Mesendoderm (in vitro differentiated cells): ENCODE measurements at regions not wholly inside any gene's neighbourhood (a gene's known extent, or its start where the extent isn't known, plus 50 kb on each side); places are given as distances from the start of the nearest gene placed in this dataset.
A peak's percentile ranks its signal among the peaks of the same experiment; 100 is the strongest.

Experiments used
- DNase-seq: peaks from one replicate; pipeline ENCODE4 v3.0.0; 2013
- H2AK5ac ChIP-seq: 2 replicates; pipeline ENCODE4 v1.6.1; 2013; ENCODE audit warnings: low read length, inconsistent platforms
- H2BK120ac ChIP-seq: 2 replicates; pipeline ENCODE4 v1.6.1; 2013; ENCODE audit warnings: low read depth, mild to moderate bottlenecking, low read length, moderate library complexity, mixed read lengths
- H2BK15ac ChIP-seq: replicated peaks from 2 replicates; pipeline ENCODE4 v1.6.1; 2013; ENCODE audit warnings: low read depth, mild to moderate bottlenecking, moderate library complexity
- H2BK5ac ChIP-seq: 2 replicates; pipeline ENCODE4 v1.6.1; 2013; ENCODE audit warnings: low read length, inconsistent platforms
- H3K18ac ChIP-seq: 2 replicates; pipeline ENCODE4 v1.6.1; 2013; ENCODE audit warnings: mild to moderate bottlenecking, low read length, mixed read lengths
- H3K23ac ChIP-seq: one replicate; pipeline ENCODE4 v1.6.1; 2013; ENCODE audit warnings: low read length
- H3K27ac ChIP-seq: 2 replicates; pipeline ENCODE4 v1.5.1; 2013; ENCODE audit warnings: low read depth, mild to moderate bottlenecking, inconsistent platforms, low read length, moderate library complexity
- H3K27me3 ChIP-seq: 2 replicates; pipeline ENCODE4 v1.6.1; 2013; ENCODE audit warnings: low read length, control low read depth, mild to moderate bottlenecking, inconsistent platforms; ENCODE audit not compliant: insufficient read depth, poor library complexity
- H3K36me3 ChIP-seq: 2 replicates; pipeline ENCODE4 v1.6.1; 2013; ENCODE audit warnings: low read length, inconsistent platforms; ENCODE audit not compliant: control insufficient read depth, insufficient read depth
- H3K4ac ChIP-seq: one replicate; pipeline ENCODE4 v1.6.1; 2013; ENCODE audit warnings: low read depth, mild to moderate bottlenecking, low read length, moderate library complexity
- H3K4me1 ChIP-seq: 2 replicates; pipeline ENCODE4 v1.6.1; 2013; ENCODE audit warnings: low read depth, low read length, inconsistent platforms; ENCODE audit not compliant: control insufficient read depth
- H3K4me2 ChIP-seq: 2 replicates; pipeline ENCODE4 v1.6.1; 2013; ENCODE audit warnings: low read length
- H3K4me3 ChIP-seq: 2 replicates; pipeline ENCODE4 v1.5.1; 2013; ENCODE audit warnings: mild to moderate bottlenecking, low read length
- H3K56ac ChIP-seq: one replicate; pipeline ENCODE4 v1.6.1; 2013; ENCODE audit warnings: low read length
- H3K79me1 ChIP-seq: 2 replicates; pipeline ENCODE4 v1.6.1; 2013; ENCODE audit warnings: low read length, inconsistent platforms
- H3K79me2 ChIP-seq: 2 replicates; pipeline ENCODE4 v1.6.1; 2013; ENCODE audit warnings: mild to moderate bottlenecking, low read length; ENCODE audit not compliant: control insufficient read depth, insufficient read depth
- H3K9ac ChIP-seq: 2 replicates; pipeline ENCODE4 v1.6.1; 2013; ENCODE audit warnings: low read length, inconsistent platforms
- H4K5ac ChIP-seq: one replicate; pipeline ENCODE4 v1.6.1; 2013; ENCODE audit warnings: low read length
- H4K8ac ChIP-seq: one replicate; pipeline ENCODE4 v1.6.1; 2013; ENCODE audit warnings: low read depth, mild to moderate bottlenecking, control low read depth, low read length, moderate library complexity
- WGBS: extraction: QIAGEN DNeasy Blood & Tissue Kit; methylation state at CpG from one replicate; pipeline ENCODE4 v1.1.7; 2013; ENCODE audit warnings: low lambda C conversion rate, missing lambda C conversion rate; ENCODE audit not compliant: insufficient coverage; ENCODE audit errors: extremely low coverage; 5-methylcytosine and 5-hydroxymethylcytosine counted together

- no peak overlapping the region for H4K8ac ChIP-seq
- no peaks in the 10 kb centered on the region for H3K36me3 ChIP-seq
- no peaks in the 10 kb centered on the region for H3K4me1 ChIP-seq
- no peak overlapping the region for H3K18ac ChIP-seq
- H3K23ac ChIP-seq: no peak overlapping the region
- H3K27me3 ChIP-seq: no peaks in the 10 kb centered on the region
- H4K5ac ChIP-seq: no peak overlapping the region
- no peak overlapping the region for H2AK5ac ChIP-seq
- no peak overlapping the region for H3K27ac ChIP-seq
- no peak overlapping the region for H3K4me3 ChIP-seq
- no peak overlapping the region for H3K4ac ChIP-seq
- DNase-seq: peak; percentile 44
- no CpG with 5 or more reads among the region's 6 CpGs for WGBS
- no peak overlapping the region for H2BK120ac ChIP-seq
- no peak overlapping the region for H2BK15ac ChIP-seq
- no peak overlapping the region for H3K56ac ChIP-seq
- H3K79me1 ChIP-seq: no peaks in the 10 kb centered on the region
- no peak overlapping the region for H3K9ac ChIP-seq
- H2BK5ac ChIP-seq: no peak overlapping the region
- no peak overlapping the region for H3K4me2 ChIP-seq
- H3K79me2 ChIP-seq: no peaks in the 10 kb centered on the region
Observed at GRCh38 chr6:43917878-43918382, 147.9 kb downstream of the VEGFA start.

GRCh38 chr6:43916924-43917877 is 147.2 kb downstream of the VEGFA start:
- Histone ChIP-seq H3K56ac (no peak overlapping the region), H4K8ac (no peak overlapping the region), H2AK5ac (no peak overlapping the region), H3K23ac (no peak overlapping the region), H4K5ac (no peak overlapping the region), H2BK5ac (no peak overlapping the region), H3K9ac (no peak overlapping the region), H3K4ac (no peak overlapping the region), H3K36me3 (no peaks in the 10 kb centered on the region), H3K79me1 (no peaks in the 10 kb centered on the region), H2BK120ac (no peak overlapping the region), H3K18ac (no peak overlapping the region), H3K27me3 (no peaks in the 10 kb centered on the region), H3K27ac (no peak overlapping the region), H3K4me2 (no peak overlapping the region), H3K4me3 (no peak overlapping the region), H2BK15ac (no peak overlapping the region), H3K79me2 (no peaks in the 10 kb centered on the region), H3K4me1 (no peaks in the 10 kb centered on the region)
- DNase-seq: no peak
- WGBS: no CpG with 5 or more reads among the region's 12 CpGs

- Histone ChIP-seq H3K23ac (no peak overlapping the region), H3K27me3 (no peaks in the 10 kb centered on the region), H3K4me2 (no peak overlapping the region), H4K8ac (no peak overlapping the region), H3K4ac (no peak overlapping the region), H2BK120ac (no peak overlapping the region), H3K79me1 (no peaks in the 10 kb centered on the region), H2BK5ac (no peak overlapping the region), H4K5ac (no peak overlapping the region), H3K4me1 (peaks cover 1% of the 10 kb centered on the region), H3K4me3 (no peak overlapping the region), H3K27ac (no peak overlapping the region), H3K56ac (no peak overlapping the region), H3K9ac (no peak overlapping the region), H3K18ac (no peak overlapping the region), H2BK15ac (no peak overlapping the region), H3K79me2 (no peaks in the 10 kb centered on the region), H3K36me3 (no peaks in the 10 kb centered on the region), H2AK5ac (no peak overlapping the region)
- WGBS: no CpG with 5 or more reads among the region's 8 CpGs
- DNase-seq: no peak
Observed at GRCh38 chr6:43915986-43916923, 146.2 kb downstream of the VEGFA start.

- H3K79me1 ChIP-seq: no peaks in the 10 kb centered on the region
- DNase-seq: no peak
- H3K4me3 ChIP-seq: no peak overlapping the region
- no peak overlapping the region for H3K56ac ChIP-seq
- no peak overlapping the region for H3K4ac ChIP-seq
- H2BK15ac ChIP-seq: no peak overlapping the region
- WGBS: no CpG with 5 or more reads among the region's 7 CpGs
- H2AK5ac ChIP-seq: no peak overlapping the region
- H4K5ac ChIP-seq: no peak overlapping the region
- no peaks in the 10 kb centered on the region for H3K36me3 ChIP-seq
- H3K9ac ChIP-seq: no peak overlapping the region
- no peak overlapping the region for H3K23ac ChIP-seq
- H3K79me2 ChIP-seq: no peaks in the 10 kb centered on the region
- no peak overlapping the region for H4K8ac ChIP-seq
- no peak overlapping the region for H3K18ac ChIP-seq
- H3K27me3 ChIP-seq: no peaks in the 10 kb centered on the region
- H3K27ac ChIP-seq: no peak overlapping the region
- peaks cover 1% of the 10 kb centered on the region for H3K4me1 ChIP-seq
- H3K4me2 ChIP-seq: no peak overlapping the region
- H2BK120ac ChIP-seq: no peak overlapping the region
- no peak overlapping the region for H2BK5ac ChIP-seq
Observed at GRCh38 chr6:43915208-43915869, 145.3 kb downstream of the VEGFA start.

- H3K4ac ChIP-seq: no peak overlapping the region
- no peaks in the 10 kb centered on the region for H3K27me3 ChIP-seq
- H3K79me1 ChIP-seq: no peaks in the 10 kb centered on the region
- H2BK120ac ChIP-seq: no peak overlapping the region
- no peak overlapping the region for H3K4me2 ChIP-seq
- H3K56ac ChIP-seq: no peak overlapping the region
- DNase-seq: no peak
- H3K23ac ChIP-seq: no peak overlapping the region
- no CpG with 5 or more reads among the region's 11 CpGs for WGBS
- no peak overlapping the region for H4K8ac ChIP-seq
- no peak overlapping the region for H3K27ac ChIP-seq
- H2AK5ac ChIP-seq: no peak overlapping the region
- H3K9ac ChIP-seq: no peak overlapping the region
- H3K36me3 ChIP-seq: no peaks in the 10 kb centered on the region
- H2BK5ac ChIP-seq: no peak overlapping the region
- no peak overlapping the region for H3K4me3 ChIP-seq
- H2BK15ac ChIP-seq: no peak overlapping the region
- no peak overlapping the region for H3K18ac ChIP-seq
- no peak overlapping the region for H4K5ac ChIP-seq
- H3K79me2 ChIP-seq: no peaks in the 10 kb centered on the region
- H3K4me1 ChIP-seq: peaks cover 1% of the 10 kb centered on the region
Observed at GRCh38 chr6:43914272-43915147, 144.5 kb downstream of the VEGFA start.
